ENCODE measurements at regions not wholly inside any gene's neighbourhood (a gene's known extent, or its start where the extent isn't known, plus 50 kb on each side); places are given as distances from the start of the nearest gene placed in this dataset.
"Not testable (repeated sequence)": the region's sequence is repeated elsewhere in the genome, so short reads cannot be mapped to it uniquely, and the experiment has no call there.

- peak; percentile 63 to 78 (median 64) for DNase-seq (ENCODE audit: low read depth in 3 of 3)
These were observed 290.8 kb upstream of the PRSS16 start for GRCh38 chr6:26956601-26957184.

DNA sequence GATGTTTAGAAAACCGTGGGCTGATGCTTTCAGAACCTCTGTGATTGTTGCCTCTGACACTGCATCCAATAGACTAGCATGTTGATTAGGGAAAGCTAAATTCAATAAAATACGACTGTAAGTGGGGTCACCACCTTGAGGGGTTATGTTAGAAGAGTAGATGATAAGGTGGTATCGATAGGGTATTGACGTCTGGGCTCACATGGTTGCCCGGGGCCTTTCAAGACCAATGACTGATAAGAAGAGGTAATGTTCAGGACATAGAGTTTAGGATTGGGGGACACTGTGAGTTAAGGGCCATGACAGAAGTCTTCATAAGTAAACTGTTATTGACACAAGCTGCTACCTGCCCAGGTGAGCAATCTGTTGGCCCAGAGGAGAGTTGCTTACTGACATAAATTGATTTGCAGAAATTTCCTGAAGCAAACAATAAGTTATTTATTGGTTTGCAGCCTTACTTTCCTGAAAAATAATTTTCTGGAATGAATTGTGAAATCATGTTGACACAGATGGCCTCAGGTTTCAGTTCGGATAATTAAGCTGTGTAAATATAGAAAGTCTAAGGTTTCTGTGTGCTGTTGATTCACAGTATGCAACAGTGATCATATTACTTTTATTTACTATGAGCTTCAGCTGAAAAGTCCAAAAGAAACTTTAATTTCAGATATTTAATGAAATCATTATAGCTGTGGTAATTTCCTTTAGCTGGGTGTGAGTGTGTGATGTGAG is 289.9 kb upstream of the PRSS16 start:
- DNase-seq (ENCODE audit: low read depth in 3 of 3): not testable (repeated sequence)

DNA sequence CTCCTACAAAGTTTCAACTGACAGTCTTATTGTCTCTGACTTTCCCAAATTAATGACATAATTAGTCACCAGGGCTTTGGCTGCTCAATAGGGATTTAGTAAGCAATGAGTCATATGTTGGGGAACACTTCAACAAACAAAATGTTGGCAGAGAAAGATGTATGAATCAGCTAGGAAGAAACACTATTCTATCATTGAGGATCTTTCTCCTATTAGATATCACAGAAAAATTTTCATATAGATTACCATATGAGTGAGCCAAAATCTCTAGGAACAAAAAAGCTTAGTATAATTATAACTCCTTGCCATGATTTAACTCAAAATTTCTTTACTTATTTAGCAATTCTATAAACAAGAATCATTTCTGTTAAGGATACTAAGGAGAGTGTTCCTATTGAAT is 286.3 kb upstream of the PRSS16 start:
- not testable (repeated sequence) for DNase-seq (ENCODE audit: low read depth in 3 of 3)

DNA sequence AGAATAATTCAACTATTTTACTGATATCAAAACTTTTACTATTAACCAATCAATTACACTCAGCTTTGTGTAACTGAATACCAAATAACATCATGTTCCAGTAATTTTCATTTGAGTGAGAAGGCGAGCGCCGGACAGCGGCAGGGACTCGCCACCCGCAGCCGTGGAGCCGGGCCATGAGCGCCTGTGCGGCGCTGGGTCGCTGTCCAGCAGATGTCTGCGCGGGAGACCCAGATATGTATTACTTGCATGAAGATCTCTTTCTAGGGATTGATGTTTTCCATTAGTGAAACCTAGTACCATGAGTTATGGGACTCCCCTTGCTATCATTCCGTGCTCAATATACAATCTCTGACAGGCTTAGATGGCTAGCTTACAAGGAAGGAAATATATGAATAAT is 245.1 kb upstream of the PRSS16 start:
- no peak for DNase-seq (ENCODE audit: low read depth in 3 of 3)

GRCh38 chr6:27007020-27007419 is 240.5 kb upstream of the PRSS16 start:
- no peak for DNase-seq (ENCODE audit: low read depth in 3 of 3)

GRCh38 chr6:27008613-27009012 is 238.9 kb upstream of the PRSS16 start:
- not testable (repeated sequence) for DNase-seq (ENCODE audit: low read depth in 3 of 3)

- DNase-seq (ENCODE audit: low read depth in 3 of 3): not testable (repeated sequence)
These were observed 233.4 kb upstream of the PRSS16 start for GRCh38 chr6:27014053-27014452.

GRCh38 chr6:27016689-27017088 is 230.8 kb upstream of the PRSS16 start:
- DNase-seq (ENCODE audit: low read depth in 3 of 3): no peak

- DNase-seq (ENCODE audit: low read depth in 3 of 3): not testable (repeated sequence)
These were observed 229.1 kb upstream of the PRSS16 start for GRCh38 chr6:27018401-27018800.

GRCh38 chr6:27019651-27020552 is 227.6 kb upstream of the PRSS16 start:
- peak in 2 of 3 experiments; percentile 18 to 26 for DNase-seq (ENCODE audit: low read depth in 3 of 3)

DNA sequence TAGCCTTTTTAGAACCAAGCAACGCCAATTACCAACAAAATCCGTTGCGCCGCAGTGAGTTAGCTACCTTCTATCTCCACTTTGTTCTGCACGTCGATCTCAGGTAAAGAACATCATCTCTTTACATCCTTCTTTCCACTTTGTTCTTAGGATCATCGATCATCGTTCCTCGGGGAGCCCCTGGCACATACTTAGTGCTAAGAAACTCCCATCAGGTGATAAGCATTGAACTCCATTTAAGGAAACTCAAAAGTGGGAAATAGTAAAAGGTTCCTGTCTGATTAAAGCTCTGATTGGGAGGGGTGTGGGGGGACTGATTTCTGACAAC is 227.0 kb upstream of the PRSS16 start:
- DNase-seq (ENCODE audit: low read depth in 3 of 3): no peak

- no peak for DNase-seq (ENCODE audit: low read depth in 3 of 3)
These were observed 223.8 kb upstream of the PRSS16 start for GRCh38 chr6:27023664-27024063.

- no peak for DNase-seq (ENCODE audit: low read depth in 3 of 3)
These were observed 222.2 kb upstream of the PRSS16 start for GRCh38 chr6:27025351-27025750.

DNA sequence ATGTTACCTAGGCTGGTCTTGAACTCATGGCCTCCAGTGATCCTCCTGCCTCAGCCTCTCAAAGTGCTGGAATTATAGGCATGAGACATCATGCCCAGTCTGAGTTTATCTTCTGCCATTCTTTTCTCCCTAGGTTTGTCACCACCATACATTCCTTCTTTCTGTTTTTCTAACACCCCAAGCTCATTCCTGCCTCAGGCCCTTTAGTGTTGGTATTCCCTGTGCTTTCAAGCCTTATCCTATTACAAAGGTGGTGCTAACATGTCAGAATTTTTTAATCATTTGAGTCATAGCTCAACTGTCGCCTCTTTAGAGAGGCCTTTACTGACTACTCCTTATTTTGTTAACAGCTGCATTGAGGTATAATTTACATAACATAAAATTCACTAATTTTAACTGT is 221.1 kb upstream of the PRSS16 start:
- no peak for DNase-seq (ENCODE audit: low read depth in 3 of 3)

DNA sequence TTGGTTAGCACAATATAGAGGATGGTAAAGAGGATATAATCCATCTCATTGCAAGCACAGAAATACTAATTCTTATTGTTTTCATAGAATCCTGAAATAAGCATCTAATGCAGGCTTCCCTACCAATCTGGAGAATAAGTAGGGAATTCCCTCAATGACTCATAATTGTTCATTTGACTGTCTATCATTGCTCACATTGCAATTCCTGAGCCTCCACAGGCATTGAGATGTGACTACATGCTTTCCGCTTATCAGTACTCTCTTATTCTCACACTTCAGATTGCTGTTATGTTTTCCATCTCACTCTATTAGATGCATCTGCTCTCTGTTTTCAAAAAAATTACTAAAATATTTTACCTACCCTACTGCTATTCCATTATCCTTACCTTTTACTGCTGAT is 216.2 kb upstream of the PRSS16 start:
- DNase-seq (ENCODE audit: low read depth in 3 of 3): no peak

DNA sequence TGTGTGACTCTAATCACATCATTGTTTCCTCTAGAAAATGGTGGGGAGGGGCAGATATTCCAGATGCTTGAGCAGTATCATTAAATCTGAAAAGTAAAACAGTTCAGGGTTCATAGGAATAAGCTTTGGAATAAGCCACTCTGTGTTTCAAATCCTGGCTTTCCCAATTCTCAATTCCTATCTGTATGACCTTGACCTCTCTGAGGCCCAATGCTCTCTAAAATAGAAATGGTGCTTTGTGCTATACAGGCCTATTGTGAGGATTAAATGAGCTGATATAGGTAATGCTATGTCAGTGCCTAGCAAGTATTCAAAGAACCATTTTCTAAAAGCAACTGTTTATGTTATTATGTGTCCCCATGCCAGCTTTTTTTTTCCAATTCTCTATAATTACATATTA is 209.0 kb upstream of the PRSS16 start:
- DNase-seq (ENCODE audit: low read depth in 3 of 3): no peak

DNA sequence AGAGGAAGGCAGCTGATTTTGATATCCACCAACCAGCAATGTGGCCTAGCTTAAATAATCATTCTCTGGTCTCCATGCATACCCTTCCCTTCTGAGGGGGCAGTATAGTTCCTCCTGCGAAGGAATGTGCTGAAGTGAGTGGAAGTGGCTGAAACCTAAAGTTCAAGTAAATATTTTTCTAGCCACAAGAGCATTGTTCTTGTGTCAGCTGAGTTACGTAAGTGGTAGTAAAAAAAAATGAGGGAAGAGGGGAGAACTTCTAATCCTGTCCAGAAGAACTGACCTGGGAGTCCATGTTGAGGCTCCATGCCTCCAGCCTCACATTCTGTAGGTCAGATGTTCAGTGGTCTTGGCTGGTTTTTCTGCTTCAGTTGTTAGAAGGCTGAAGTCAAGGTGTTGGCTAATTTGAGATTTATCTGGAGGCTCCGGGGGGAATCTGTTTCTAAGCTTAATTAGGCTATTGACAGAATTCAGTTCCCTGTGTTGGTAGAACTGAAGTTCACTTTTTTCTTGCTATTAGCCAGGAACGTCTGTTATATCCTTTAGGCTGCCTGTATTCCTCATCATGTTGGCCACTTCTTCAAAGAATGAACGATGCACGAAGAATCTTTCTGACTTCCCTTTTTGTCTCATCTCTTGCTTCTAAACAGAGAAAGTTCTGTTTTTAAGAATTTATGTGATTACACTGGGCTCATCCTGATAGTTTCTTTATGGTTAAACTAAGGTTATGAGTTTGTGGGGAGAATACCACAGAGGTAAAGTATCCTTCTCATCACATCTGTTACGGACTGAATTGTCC is 207.1 kb upstream of the PRSS16 start:
- no peak for DNase-seq (ENCODE audit: low read depth in 3 of 3)

GRCh38 chr6:27043244-27043643 is 204.3 kb upstream of the PRSS16 start:
- no peak for DNase-seq (ENCODE audit: low read depth in 3 of 3)

GRCh38 chr6:27045131-27045530 is 202.4 kb upstream of the PRSS16 start:
- not testable (repeated sequence) for DNase-seq (ENCODE audit: low read depth in 3 of 3)

- not testable (repeated sequence) for DNase-seq (ENCODE audit: low read depth in 3 of 3)
These were observed 199.8 kb upstream of the PRSS16 start for GRCh38 chr6:27047725-27048124.

DNA sequence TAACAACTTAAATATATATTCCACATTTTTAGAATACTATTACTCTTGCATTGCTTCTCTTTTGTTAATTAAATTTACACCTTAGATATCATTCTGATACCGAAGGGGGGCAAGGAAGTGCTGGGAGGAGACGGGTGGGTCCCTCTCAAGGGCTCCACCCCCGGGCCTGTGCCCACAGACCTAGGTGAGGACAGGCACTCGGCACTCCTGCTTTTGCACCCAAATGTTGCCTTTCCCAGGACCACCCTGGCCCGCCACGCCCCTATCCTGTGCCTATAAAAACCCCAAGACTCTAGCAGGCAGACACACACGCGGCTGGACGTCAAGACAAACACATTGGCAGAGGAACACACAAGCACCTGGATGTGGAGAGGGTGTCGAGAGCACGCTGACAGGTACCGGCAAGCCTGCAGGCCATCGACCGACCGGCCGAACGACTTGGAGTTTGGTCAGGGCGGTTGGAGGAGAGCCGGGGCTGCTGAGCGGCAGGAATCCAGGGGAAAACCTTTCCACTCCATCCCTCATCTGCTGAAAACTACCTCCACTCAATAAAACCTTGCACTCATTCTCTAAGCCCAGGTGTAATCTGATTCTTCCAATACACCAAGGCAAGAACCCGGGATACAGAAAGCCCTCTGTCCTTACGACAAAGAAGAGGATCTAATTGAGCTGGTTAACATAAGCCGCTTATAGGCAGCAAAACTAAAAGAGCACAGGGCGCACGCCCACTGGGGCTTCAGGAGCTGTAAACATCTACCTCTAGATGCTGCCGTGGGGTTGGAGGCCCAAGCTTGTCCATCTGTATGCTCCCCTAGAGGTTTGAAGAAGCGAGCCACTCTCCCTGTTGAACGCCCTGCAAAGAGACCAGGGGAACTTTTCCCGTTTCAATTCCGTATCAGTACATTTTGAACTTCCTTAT is 197.4 kb upstream of the PRSS16 start:
- DNase-seq (ENCODE audit: low read depth in 3 of 3): no peak

Measured in stimulated activated CD4-positive, alpha-beta T cell treated with anti-CD3 and anti-CD28 coated beads, TNF-alpha, amount 100 ng/mL, for 4 hours (primary cell).